HepG2 (cell line): ENCODE measurements at regions not wholly inside any gene's neighbourhood (a gene's known extent, or its start where the extent isn't known, plus 50 kb on each side); places are given as distances from the start of the nearest gene placed in this dataset.
A peak's percentile ranks its signal among the peaks of the same experiment; 100 is the strongest.

ENCODE experiments used
- ARNTL ChIP-seq: sonication (generic); formaldehyde crosslinking; IDR thresholded peaks from 2 replicates; pipeline ENCODE4 v1.4.0; 2020; ENCODE audit warnings: mild to moderate bottlenecking, missing genetic modification reagents
- CENPT ChIP-seq: sonication (generic); formaldehyde crosslinking; IDR thresholded peaks from 2 replicates; pipeline ENCODE4 v1.8.0; 2022; ENCODE audit warnings: low read depth, mild to moderate bottlenecking, moderate library complexity, missing genetic modification reagents
- DNMT1 ChIP-seq: sonication (generic); formaldehyde crosslinking; IDR thresholded peaks from 2 replicates; pipeline ENCODE4 v1.5.1; 2020; ENCODE audit warnings: mild to moderate bottlenecking, missing genetic modification reagents
- GRHL1 ChIP-seq: sonication (generic); formaldehyde crosslinking; conservative IDR thresholded peaks from 2 replicates; pipeline ENCODE4 v1.8.0; 2022; ENCODE audit warnings: missing genetic modification reagents
- JUNB ChIP-seq: sonication (generic); formaldehyde crosslinking; IDR thresholded peaks from 2 replicates; pipeline ENCODE4 v1.8.0; 2022; ENCODE audit warnings: missing genetic modification reagents, mild to moderate bottlenecking, borderline replicate concordance
- KLF9 ChIP-seq: IDR thresholded peaks from 2 replicates; pipeline ENCODE4 v1.6.1; 2016; ENCODE audit warnings: low read depth
- MED1 ChIP-seq: sonication (generic); formaldehyde crosslinking; IDR thresholded peaks from 2 replicates; pipeline ENCODE4 v1.4.0; 2020; ENCODE audit warnings: missing genetic modification reagents
- MZF1 ChIP-seq: sonication (generic); formaldehyde crosslinking; IDR thresholded peaks from 2 replicates; pipeline ENCODE4 v1.8.1; 2023; ENCODE audit warnings: mild to moderate bottlenecking, missing genetic modification reagents, borderline replicate concordance
- NFKB2 ChIP-seq: sonication (generic); formaldehyde crosslinking; IDR thresholded peaks from 2 replicates; pipeline ENCODE4 v1.4.0; 2020; ENCODE audit warnings: missing genetic modification reagents, borderline replicate concordance
- NR2F1 ChIP-seq, 2 experiments: fragments of 450-650 bp in 1 of 2; formaldehyde crosslinking in 1 of 2; IDR thresholded peaks; 2 replicates each; pipeline versions ENCODE4 v1.5.0 to v1.6.1; 2016 to 2020; ENCODE audit warnings: mild to moderate bottlenecking in 1 of 2, missing compliant biosample characterization in 1 of 2, missing genetic modification reagents in 1 of 2, moderate library complexity in 1 of 2
- RXRA ChIP-seq: sonication (generic); formaldehyde crosslinking; IDR thresholded peaks from 2 replicates; pipeline ENCODE4 v1.5.1; 2020; ENCODE audit warnings: missing genetic modification reagents
- TBX3 ChIP-seq: fragments of 450-650 bp; IDR thresholded peaks from 2 replicates; pipeline ENCODE4 v1.6.1; 2017; ENCODE audit warnings: antibody characterized with exemption, mild to moderate bottlenecking, inconsistent platforms, borderline replicate concordance
- TRAFD1 ChIP-seq: sonication (generic); formaldehyde crosslinking; IDR thresholded peaks from 2 replicates; pipeline ENCODE4 v1.5.1; 2020; ENCODE audit warnings: missing genetic modification reagents, mild to moderate bottlenecking, borderline replicate concordance
- ZBTB21 ChIP-seq: sonication (generic); formaldehyde crosslinking; IDR thresholded peaks from 2 replicates; pipeline ENCODE4 v1.4.0; 2020; ENCODE audit warnings: missing genetic modification reagents
- ZFP1 ChIP-seq: IDR thresholded peaks from 2 replicates; pipeline ENCODE4 v1.6.1; 2016
- ZNF577 ChIP-seq: sonication (generic); formaldehyde crosslinking; IDR thresholded peaks from 2 replicates; pipeline ENCODE4 v1.4.0; 2020; ENCODE audit warnings: mild to moderate bottlenecking, low read depth, missing genetic modification reagents, borderline replicate concordance
- ZNF740 ChIP-seq: sonication (generic); formaldehyde crosslinking; IDR thresholded peaks from 2 replicates; pipeline ENCODE4 v1.4.0; 2020; ENCODE audit warnings: missing genetic modification reagents
- TF ChIP-seq, protein P1 (sequence below): sonication (generic); formaldehyde crosslinking; IDR thresholded peaks from 2 replicates; pipeline ENCODE4 v1.8.1; 2023; ENCODE audit warnings: missing genetic modification reagents, inconsistent platforms, borderline replicate concordance
- TF ChIP-seq, protein P2 (sequence below): sonication (generic); formaldehyde crosslinking; IDR thresholded peaks from 2 replicates; pipeline ENCODE4 v1.4.0; 2020; ENCODE audit warnings: missing genetic modification reagents, borderline replicate concordance

DNA sequence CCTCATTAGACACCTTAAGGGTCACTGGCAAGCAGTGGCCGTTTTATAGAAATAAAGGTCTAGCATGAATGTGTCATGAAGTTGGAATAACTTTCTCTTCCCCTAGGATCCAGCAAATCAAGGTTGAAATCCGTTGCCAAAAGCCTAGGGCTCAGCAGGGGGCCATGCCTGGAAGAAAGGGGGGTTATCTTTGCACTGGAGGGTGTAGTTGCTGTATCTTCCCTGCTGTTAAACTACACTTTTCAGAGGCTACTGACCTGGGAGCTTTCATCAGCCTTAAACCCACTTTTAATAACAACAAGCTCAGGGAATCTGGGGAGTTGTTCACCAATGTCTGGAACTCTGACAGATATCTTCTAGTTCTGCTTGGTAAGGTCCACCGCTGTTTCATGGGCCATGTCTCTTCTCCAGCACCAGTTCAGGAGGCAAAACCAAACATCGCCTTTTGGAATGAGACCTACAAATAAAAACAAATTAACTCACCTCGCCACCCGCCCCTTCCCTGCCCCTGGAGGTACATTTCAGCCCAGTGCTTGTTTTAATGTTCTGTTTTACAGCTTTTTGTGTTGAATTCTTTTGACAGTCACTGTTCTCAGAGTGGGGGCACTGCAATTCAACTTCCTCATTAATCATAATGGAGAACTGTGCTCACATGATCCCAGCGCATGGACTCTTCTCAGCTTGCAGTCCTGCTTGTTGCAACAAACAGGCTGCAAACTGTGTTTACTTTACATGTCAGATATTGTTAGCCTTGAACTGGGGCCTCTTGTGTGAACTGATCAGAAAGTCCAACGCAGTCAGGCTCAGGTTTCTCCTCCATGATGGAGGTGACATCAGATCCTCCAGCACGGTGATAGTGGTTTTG lies 508.7 kb downstream of the KCNJ2 start (continued):
- TF ChIP-seq TRAFD1 = no peak
- no peak for TF ChIP-seq TBX3
- TF ChIP-seq CENPT (CRISPR knock-in tag) = no peak
- TF ChIP-seq GRHL1 (CRISPR knock-in tag) = no peak
- TF ChIP-seq, protein P1, sequence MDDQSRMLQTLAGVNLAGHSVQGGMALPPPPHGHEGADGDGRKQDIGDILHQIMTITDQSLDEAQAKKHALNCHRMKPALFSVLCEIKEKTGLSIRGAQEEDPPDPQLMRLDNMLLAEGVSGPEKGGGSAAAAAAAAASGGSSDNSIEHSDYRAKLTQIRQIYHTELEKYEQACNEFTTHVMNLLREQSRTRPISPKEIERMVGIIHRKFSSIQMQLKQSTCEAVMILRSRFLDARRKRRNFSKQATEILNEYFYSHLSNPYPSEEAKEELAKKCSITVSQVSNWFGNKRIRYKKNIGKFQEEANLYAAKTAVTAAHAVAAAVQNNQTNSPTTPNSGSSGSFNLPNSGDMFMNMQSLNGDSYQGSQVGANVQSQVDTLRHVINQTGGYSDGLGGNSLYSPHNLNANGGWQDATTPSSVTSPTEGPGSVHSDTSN = no peak
- TF ChIP-seq MZF1 (CRISPR knock-in tag) = no peak
- no peak; the same call in 1 of the 2 replicates for TF ChIP-seq RXRA (CRISPR knock-in tag)
- TF ChIP-seq ZNF577 = no peak
- TF ChIP-seq MED1 (CRISPR knock-in tag) = peak; percentile 79
- peak; percentile 59 to 89; a peak in 3 of 4 replicates for TF ChIP-seq NR2F1 (CRISPR knock-in tag; IDR thresholded peaks at IDR 0.05)
- TF ChIP-seq ARNTL (CRISPR knock-in tag) = peak; percentile 42; the same call in 1 of the 2 replicates
- no peak for TF ChIP-seq DNMT1 (CRISPR knock-in tag)
- TF ChIP-seq JUNB (CRISPR knock-in tag) = no peak
- TF ChIP-seq ZNF740 (CRISPR knock-in tag) = no peak
- TF ChIP-seq ZBTB21 (CRISPR knock-in tag) = peak; percentile 73
- no peak for TF ChIP-seq NFKB2
- no peak for TF ChIP-seq KLF9 (CRISPR knock-in tag)
- TF ChIP-seq, protein P2, sequence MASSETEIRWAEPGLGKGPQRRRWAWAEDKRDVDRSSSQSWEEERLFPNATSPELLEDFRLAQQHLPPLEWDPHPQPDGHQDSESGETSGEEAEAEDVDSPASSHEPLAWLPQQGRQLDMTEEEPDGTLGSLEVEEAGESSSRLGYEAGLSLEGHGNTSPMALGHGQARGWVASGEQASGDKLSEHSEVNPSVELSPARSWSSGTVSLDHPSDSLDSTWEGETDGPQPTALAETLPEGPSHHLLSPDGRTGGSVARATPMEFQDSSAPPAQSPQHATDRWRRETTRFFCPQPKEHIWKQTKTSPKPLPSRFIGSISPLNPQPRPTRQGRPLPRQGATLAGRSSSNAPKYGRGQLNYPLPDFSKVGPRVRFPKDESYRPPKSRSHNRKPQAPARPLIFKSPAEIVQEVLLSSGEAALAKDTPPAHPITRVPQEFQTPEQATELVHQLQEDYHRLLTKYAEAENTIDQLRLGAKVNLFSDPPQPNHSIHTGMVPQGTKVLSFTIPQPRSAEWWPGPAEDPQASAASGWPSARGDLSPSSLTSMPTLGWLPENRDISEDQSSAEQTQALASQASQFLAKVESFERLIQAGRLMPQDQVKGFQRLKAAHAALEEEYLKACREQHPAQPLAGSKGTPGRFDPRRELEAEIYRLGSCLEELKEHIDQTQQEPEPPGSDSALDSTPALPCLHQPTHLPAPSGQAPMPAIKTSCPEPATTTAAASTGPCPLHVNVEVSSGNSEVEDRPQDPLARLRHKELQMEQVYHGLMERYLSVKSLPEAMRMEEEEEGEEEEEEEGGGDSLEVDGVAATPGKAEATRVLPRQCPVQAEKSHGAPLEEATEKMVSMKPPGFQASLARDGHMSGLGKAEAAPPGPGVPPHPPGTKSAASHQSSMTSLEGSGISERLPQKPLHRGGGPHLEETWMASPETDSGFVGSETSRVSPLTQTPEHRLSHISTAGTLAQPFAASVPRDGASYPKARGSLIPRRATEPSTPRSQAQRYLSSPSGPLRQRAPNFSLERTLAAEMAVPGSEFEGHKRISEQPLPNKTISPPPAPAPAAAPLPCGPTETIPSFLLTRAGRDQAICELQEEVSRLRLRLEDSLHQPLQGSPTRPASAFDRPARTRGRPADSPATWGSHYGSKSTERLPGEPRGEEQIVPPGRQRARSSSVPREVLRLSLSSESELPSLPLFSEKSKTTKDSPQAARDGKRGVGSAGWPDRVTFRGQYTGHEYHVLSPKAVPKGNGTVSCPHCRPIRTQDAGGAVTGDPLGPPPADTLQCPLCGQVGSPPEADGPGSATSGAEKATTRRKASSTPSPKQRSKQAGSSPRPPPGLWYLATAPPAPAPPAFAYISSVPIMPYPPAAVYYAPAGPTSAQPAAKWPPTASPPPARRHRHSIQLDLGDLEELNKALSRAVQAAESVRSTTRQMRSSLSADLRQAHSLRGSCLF (CRISPR knock-in tag) = no peak
- no peak for TF ChIP-seq ZFP1
